Activated naive CD4-positive, alpha-beta T cell treated with anti-CD3 and anti-CD28 coated beads, Interleukin-2, amount 10 ng/mL, durations not matched to agents 7 days and 5 days (primary cell): ENCODE measurements at regions not wholly inside any gene's neighbourhood (a gene's known extent, or its start where the extent isn't known, plus 50 kb on each side); places are given as distances from the start of the nearest gene placed in this dataset.

Source experiments
- CTCF ChIA-PET: fragments of 350-600 bp; sonication (Branson Sonifier 250); formaldehyde crosslinking; loops from one replicate; lab custom pipeline; 2021; ENCODE audit warnings: antibody characterized with exemption; lab: Charles Lee
- DNase-seq: peaks from one replicate; pipeline ENCODE4 v3.0.0-alpha.2; 2020
- H3K27ac Mint-ChIP-seq: one replicate; pipeline ENCODE4 v1.8.0; 2021; ENCODE audit warnings: mild to moderate bottlenecking, moderate library complexity, mixed read lengths
- H3K27me3 Mint-ChIP-seq: one replicate; pipeline ENCODE4 v1.8.0; 2021; ENCODE audit warnings: mild to moderate bottlenecking, mixed read lengths
- H3K36me3 Mint-ChIP-seq: one replicate; pipeline ENCODE4 v1.8.0; 2021; ENCODE audit warnings: mixed read lengths
- H3K4me1 Mint-ChIP-seq: one replicate; pipeline ENCODE4 v1.8.0; 2021; ENCODE audit warnings: mixed read lengths
- H3K4me3 Mint-ChIP-seq: one replicate; pipeline ENCODE4 v1.8.0; 2021; ENCODE audit warnings: mild to moderate bottlenecking, moderate library complexity, mixed read lengths
- H3K9me3 Mint-ChIP-seq: one replicate; pipeline ENCODE4 v1.8.0; 2021; ENCODE audit warnings: mixed read lengths

DNA sequence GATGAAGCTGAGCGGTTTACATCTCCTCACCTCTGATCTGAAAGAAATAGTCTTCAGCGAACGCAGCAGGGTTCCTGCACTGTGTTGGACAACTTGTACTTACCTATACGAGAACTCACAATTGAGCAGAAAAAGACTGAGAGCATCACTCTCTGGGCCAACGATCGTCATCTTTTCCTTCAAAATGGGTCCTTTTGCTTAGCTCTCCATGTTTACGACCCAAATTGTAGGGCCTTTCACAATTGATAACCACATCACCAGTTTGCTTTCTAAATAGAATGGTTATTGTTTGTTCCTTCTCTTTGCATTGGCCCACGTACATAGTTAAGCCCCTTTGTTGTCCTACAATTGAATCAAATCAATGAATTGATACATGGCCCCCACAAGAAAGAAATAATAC is 110.0 kb upstream of the DMRT1 start:
- no peak overlapping the region for H3K4me3 Mint-ChIP-seq
- no peak overlapping the region for H3K27ac Mint-ChIP-seq
- peaks cover 8% of the 10 kb centered on the region for H3K36me3 Mint-ChIP-seq
- H3K4me1 Mint-ChIP-seq = no peaks in the 10 kb centered on the region
- CTCF ChIA-PET = no interaction called here
- H3K9me3 Mint-ChIP-seq = no peaks in the 10 kb centered on the region
- no peaks in the 10 kb centered on the region for H3K27me3 Mint-ChIP-seq
- no peak for DNase-seq

- DNase-seq = no peak
- peaks cover 10% of the 10 kb centered on the region for H3K36me3 Mint-ChIP-seq
Observed at GRCh38 chr9:734831-735511, 106.5 kb upstream of the DMRT1 start.

GRCh38 chr9:737400-738120 is 103.9 kb upstream of the DMRT1 start:
- CTCF ChIA-PET = no interaction called here
- peaks cover 15% of the 10 kb centered on the region for H3K36me3 Mint-ChIP-seq

More at GRCh38 chr9:734831-735511, 106.5 kb upstream of the DMRT1 start:
- H3K9me3 Mint-ChIP-seq = no peaks in the 10 kb centered on the region
- no peaks in the 10 kb centered on the region for H3K27me3 Mint-ChIP-seq
- CTCF ChIA-PET = interaction anchor here (1.0 kb wide), 1 partner anchor 41 kb away, joined by 3 read pairs; no protein-coding TSS in a partner anchor
- no peak overlapping the region for H3K27ac Mint-ChIP-seq
- H3K4me1 Mint-ChIP-seq = no peaks in the 10 kb centered on the region
- no peak overlapping the region for H3K4me3 Mint-ChIP-seq

DNA sequence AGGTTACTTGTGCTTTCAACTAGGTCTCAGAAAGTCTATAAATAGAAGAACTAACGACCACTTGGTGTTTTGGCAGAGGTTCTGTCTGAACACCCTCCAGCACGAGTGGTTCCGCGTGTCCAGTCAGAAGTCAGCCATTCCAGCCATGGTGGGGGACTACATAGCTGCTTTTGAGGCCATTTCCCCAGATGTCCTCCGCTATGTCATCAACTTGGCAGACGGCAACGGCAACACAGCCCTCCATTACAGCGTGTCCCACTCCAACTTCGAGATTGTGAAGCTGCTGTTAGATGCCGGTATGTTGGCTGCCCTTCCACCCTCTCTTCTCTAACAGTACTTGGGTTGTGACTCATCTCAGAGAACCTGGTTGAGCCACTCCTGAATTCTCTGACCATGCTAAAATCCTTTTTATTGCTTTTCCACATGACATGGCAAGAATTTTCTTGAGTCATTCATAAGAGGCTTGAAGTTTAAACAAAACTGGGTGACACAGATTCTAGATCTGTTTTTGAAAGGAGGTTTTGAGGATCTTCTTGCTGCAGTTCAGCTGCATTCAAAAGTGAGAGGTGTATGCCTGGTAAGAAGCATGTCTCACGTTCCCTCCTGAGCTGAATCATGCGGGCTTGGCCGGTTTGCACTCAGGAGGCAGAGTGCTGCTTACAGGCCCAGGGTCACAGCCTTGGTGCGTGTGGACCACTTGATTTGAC is 103.1 kb upstream of the DMRT1 start:
- CTCF ChIA-PET = no interaction called here
- DNase-seq = no peak
- Mint-ChIP-seq H3K4me3 (no peak overlapping the region), H3K27ac (no peak overlapping the region), H3K36me3 (peaks cover 15% of the 10 kb centered on the region), H3K27me3 (no peaks in the 10 kb centered on the region), H3K4me1 (no peaks in the 10 kb centered on the region), H3K9me3 (no peaks in the 10 kb centered on the region)

More at GRCh38 chr9:737400-738120, 103.9 kb upstream of the DMRT1 start:
- DNase-seq = no peak
- no peak overlapping the region for H3K27ac Mint-ChIP-seq
- no peaks in the 10 kb centered on the region for H3K27me3 Mint-ChIP-seq
- H3K4me3 Mint-ChIP-seq = no peak overlapping the region
- H3K4me1 Mint-ChIP-seq = no peaks in the 10 kb centered on the region
- no peaks in the 10 kb centered on the region for H3K9me3 Mint-ChIP-seq

- Mint-ChIP-seq H3K4me1 (no peaks in the 10 kb centered on the region), H3K27ac (no peak overlapping the region), H3K4me3 (no peak overlapping the region), H3K9me3 (no peaks in the 10 kb centered on the region), H3K27me3 (no peaks in the 10 kb centered on the region), H3K36me3 (peaks cover 16% of the 10 kb centered on the region)
- DNase-seq = no peak
- CTCF ChIA-PET = no interaction called here
Observed at GRCh38 chr9:739362-739761, 102.1 kb upstream of the DMRT1 start.

- no peaks in the 10 kb centered on the region for H3K4me1 Mint-ChIP-seq
- no peak for DNase-seq
- no peak overlapping the region for H3K4me3 Mint-ChIP-seq
- no peak overlapping the region for H3K27ac Mint-ChIP-seq
- no peaks in the 10 kb centered on the region for H3K27me3 Mint-ChIP-seq
- CTCF ChIA-PET = no interaction called here
- peaks cover 15% of the 10 kb centered on the region for H3K36me3 Mint-ChIP-seq
- H3K9me3 Mint-ChIP-seq = no peaks in the 10 kb centered on the region
Observed at GRCh38 chr9:740221-740620, 101.3 kb upstream of the DMRT1 start.

- no peak overlapping the region for H3K4me3 Mint-ChIP-seq
- CTCF ChIA-PET = no interaction called here
- no peaks in the 10 kb centered on the region for H3K27me3 Mint-ChIP-seq
- H3K27ac Mint-ChIP-seq = no peak overlapping the region
- H3K4me1 Mint-ChIP-seq = no peaks in the 10 kb centered on the region
- H3K9me3 Mint-ChIP-seq = no peaks in the 10 kb centered on the region
- DNase-seq = no peak
- peaks cover 19% of the 10 kb centered on the region for H3K36me3 Mint-ChIP-seq
Observed at GRCh38 chr9:742104-742503, 99.4 kb upstream of the DMRT1 start.

DNA sequence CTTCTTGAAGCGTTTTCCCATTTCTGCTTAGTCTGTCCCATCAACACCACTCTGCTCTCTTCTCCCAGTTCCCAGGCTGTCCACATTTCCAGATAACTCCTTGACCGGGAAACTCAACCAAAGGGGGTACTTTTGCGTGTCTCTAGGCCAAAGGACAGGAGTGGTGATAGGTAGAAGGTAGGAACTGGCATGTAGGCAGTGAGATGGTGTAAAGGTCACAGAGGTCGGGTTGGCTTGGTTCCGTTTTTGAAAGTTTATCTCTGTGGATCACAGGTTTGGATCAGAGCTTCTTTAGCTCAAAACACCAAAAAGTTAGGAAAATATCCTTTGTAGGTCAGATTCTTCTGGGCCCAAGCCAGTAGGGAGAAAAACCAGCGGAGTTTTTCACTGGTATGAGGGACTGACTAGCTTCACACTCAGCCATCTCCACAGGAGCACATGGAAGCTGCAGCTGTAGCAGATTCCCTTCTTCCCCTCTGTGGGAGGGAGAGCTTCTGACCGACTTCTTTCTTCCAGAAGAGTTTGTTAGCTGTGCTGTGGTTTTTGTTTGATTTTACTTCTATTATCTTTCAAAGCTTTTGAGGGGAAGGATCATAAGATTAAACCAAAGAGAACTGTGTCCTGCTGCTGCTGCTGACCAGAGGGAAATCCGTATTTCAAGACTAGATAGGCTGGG is 98.4 kb upstream of the DMRT1 start:
- CTCF ChIA-PET = no interaction called here
- Mint-ChIP-seq H3K27ac (no peak overlapping the region), H3K36me3 (peaks cover 19% of the 10 kb centered on the region)

DNA sequence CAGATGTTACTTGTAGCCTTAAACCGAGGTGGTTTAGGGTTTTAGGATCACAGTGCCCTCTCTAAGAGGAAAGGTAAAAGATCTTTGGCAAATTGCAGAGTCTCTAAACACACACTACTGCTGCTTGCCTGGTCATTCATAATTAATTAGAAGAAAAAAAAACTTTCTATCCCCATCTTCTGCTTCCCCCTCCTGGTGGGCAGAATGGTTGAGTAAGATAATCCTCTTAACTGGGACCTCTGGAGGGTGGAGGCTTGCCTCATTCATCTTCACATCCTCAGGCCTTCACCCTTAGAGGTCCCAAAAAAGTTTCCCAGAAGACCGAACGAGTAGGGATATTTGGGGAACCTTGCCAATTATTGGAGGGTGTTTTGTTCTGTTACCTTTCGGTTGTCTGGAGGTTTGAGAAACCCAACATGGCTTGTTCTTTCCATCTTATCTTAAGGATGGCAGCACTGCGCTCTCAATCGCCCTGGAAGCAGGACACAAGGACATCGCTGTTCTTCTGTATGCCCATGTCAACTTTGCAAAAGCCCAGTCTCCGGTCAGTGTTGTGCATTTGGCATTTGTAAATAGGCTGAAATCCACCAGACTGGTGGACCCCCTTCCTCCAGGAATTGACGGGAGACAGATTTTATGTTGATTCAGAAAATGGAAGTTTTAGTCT is 97.3 kb upstream of the DMRT1 start:
- Mint-ChIP-seq H3K36me3 (peaks cover 22% of the 10 kb centered on the region), H3K9me3 (no peaks in the 10 kb centered on the region), H3K4me1 (peaks cover 10% of the 10 kb centered on the region), H3K27me3 (no peaks in the 10 kb centered on the region), H3K4me3 (no peak overlapping the region), H3K27ac (no peak overlapping the region)
- DNase-seq = no peak
- CTCF ChIA-PET = no interaction called here

More for the DNA sequence above, 98.4 kb upstream of the DMRT1 start:
- DNase-seq = no peak
- Mint-ChIP-seq H3K4me3 (no peak overlapping the region), H3K4me1 (no peaks in the 10 kb centered on the region), H3K9me3 (no peaks in the 10 kb centered on the region), H3K27me3 (no peaks in the 10 kb centered on the region)

DNA sequence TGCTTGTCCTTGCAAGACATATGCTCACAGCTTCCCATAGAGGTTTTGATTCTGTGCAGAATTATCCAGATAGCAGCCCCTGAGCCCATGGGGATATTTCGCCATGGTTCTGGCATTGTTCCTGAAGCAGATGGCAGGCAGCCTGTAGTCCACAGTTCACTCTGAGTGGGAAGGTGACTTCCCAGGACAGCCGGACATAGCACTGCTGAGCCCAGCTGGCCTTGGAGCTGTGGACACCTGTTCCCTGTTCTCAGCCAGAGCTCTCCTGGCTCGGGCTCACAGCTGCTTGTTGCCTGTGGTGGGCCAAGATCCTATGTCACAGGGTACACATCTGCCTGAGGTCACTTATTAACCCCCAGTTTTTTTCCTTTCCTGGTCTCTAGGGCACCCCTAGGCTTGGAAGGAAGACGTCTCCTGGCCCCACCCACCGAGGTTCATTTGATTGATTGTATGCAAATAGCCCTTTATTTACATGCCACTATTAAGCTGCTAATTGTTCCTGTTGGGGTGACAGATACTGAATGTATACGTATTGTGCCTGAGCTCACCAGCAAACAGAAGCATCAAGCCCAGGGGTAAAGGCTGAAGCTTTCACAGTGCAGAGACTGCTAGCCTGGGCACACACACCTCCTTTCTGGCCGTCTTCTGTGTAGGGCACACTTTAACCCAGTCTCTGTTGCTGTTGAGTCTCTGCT is 96.6 kb upstream of the DMRT1 start:
- CTCF ChIA-PET = interaction anchor here (1.2 kb wide), 2 partner anchors 11 to 132 kb away, joined by 4 read pairs; no protein-coding TSS in a partner anchor
- peaks cover 18% of the 10 kb centered on the region for H3K4me1 Mint-ChIP-seq
- H3K4me3 Mint-ChIP-seq = no peak overlapping the region
- peaks cover 20% of the 10 kb centered on the region for H3K36me3 Mint-ChIP-seq
- no peak for DNase-seq
- H3K9me3 Mint-ChIP-seq = no peaks in the 10 kb centered on the region
- H3K27me3 Mint-ChIP-seq = no peaks in the 10 kb centered on the region
- no peak overlapping the region for H3K27ac Mint-ChIP-seq

- CTCF ChIA-PET = interaction anchor here (1.2 kb wide), 2 partner anchors 10 to 133 kb away, joined by 4 read pairs; no protein-coding TSS in a partner anchor
- Mint-ChIP-seq H3K9me3 (no peaks in the 10 kb centered on the region), H3K4me3 (no peak overlapping the region), H3K27me3 (no peaks in the 10 kb centered on the region), H3K4me1 (peaks cover 27% of the 10 kb centered on the region), H3K36me3 (peaks cover 17% of the 10 kb centered on the region), H3K27ac (no peak overlapping the region)
- no peak for DNase-seq
Observed at GRCh38 chr9:745761-746380, 95.6 kb upstream of the DMRT1 start.

DNA sequence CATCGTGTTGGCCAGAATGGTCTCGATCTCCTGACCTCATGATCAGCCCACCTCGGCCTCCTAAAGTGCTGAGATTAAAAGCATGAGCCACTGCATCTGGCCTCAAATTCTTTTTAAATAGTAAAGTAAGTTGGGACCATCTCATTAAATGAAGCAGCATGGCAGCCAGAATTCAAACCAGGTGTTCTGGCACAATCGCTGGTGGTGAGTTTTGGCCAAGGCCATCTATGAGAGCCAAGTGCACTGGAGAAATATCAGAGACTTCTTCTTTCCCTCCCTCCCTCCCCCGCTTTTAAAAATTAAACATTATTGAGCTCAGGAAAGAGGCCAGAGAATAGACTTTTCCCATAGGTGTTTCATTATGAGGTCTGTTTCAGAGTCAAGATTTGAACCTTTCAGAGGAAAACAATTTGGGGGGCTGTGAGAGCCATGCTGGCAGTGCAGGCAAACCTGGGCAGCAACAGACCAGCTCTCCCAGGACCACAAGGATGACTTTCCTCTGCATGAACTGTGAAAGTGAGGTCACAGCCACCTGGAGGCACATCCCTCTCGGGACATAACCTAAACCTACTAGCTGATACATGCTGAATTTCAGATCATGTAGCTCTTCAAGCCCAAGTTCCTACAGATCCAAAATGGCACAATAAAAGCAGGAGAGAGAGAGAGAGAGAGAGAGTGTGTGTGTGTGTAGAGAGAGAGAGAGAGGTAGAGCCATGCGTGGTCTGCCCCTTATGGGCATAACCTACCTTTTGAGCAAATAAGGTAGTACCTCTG is 94.6 kb upstream of the DMRT1 start:
- Mint-ChIP-seq H3K27me3 (no peaks in the 10 kb centered on the region), H3K4me1 (peaks cover 37% of the 10 kb centered on the region), H3K36me3 (peaks cover 13% of the 10 kb centered on the region), H3K9me3 (no peaks in the 10 kb centered on the region), H3K27ac (no peak overlapping the region), H3K4me3 (no peak overlapping the region)
- CTCF ChIA-PET = no interaction called here
- no peak for DNase-seq
